ENCODE measurements at regions not wholly inside any gene's neighbourhood (a gene's known extent, or its start where the extent isn't known, plus 50 kb on each side); places are given as distances from the start of the nearest gene placed in this dataset.
"Not testable (repeated sequence)": the region's sequence is repeated elsewhere in the genome, so short reads cannot be mapped to it uniquely, and the experiment has no call there.

- FAIRE-seq: no peak
- no peak for TF ChIP-seq PAX5 (IDR thresholded peaks at IDR 0.05; ENCODE audit: insufficient read depth, low read length, severe bottlenecking)
- no peak for TF ChIP-seq POU2F2 (IDR thresholded peaks at IDR 0.05; ENCODE audit: low read depth, low read length)
- no peak for DNase-seq (ENCODE audit: insufficient read length, low spot score)
Observed at GRCh38 chr9:75532233-75533050, 358.0 kb upstream of the PCSK5 start.

- TF ChIP-seq POU2F2 (IDR thresholded peaks at IDR 0.05; ENCODE audit: low read depth, low read length) (no peak), PAX5 (IDR thresholded peaks at IDR 0.05; ENCODE audit: insufficient read depth, low read length, severe bottlenecking) (no peak), POLR2A (IDR thresholded peaks at IDR 0.05; ENCODE audit: low read depth, low read length) (no peak), TAF1 (IDR thresholded peaks at IDR 0.05; ENCODE audit: low read depth, low read length) (no peak), POLR2AphosphoS5 (IDR thresholded peaks at IDR 0.05; ENCODE audit: low read depth, low read length) (no peak), SPI1 (IDR thresholded peaks at IDR 0.05; ENCODE audit: low read depth, low read length) (no peak)
- DNase-seq (ENCODE audit: insufficient read length, low spot score): no peak
- FAIRE-seq: no peak
Observed at GRCh38 chr9:75539523-75539922, 350.9 kb upstream of the PCSK5 start.

GRCh38 chr9:75540185-75540584 is 350.3 kb upstream of the PCSK5 start:
- DNase-seq (ENCODE audit: insufficient read length, low spot score) (no peak), FAIRE-seq (no peak)
- TF ChIP-seq PAX5 (IDR thresholded peaks at IDR 0.05; ENCODE audit: insufficient read depth, low read length, severe bottlenecking) (no peak), POU2F2 (IDR thresholded peaks at IDR 0.05; ENCODE audit: low read depth, low read length) (no peak), SPI1 (IDR thresholded peaks at IDR 0.05; ENCODE audit: low read depth, low read length) (no peak), POLR2A (IDR thresholded peaks at IDR 0.05; ENCODE audit: low read depth, low read length) (no peak), POLR2AphosphoS5 (IDR thresholded peaks at IDR 0.05; ENCODE audit: low read depth, low read length) (no peak), TAF1 (IDR thresholded peaks at IDR 0.05; ENCODE audit: low read depth, low read length) (no peak)

- DNase-seq (ENCODE audit: insufficient read length, low spot score): no peak
- TF ChIP-seq PAX5 (IDR thresholded peaks at IDR 0.05; ENCODE audit: insufficient read depth, low read length, severe bottlenecking) (no peak), POU2F2 (IDR thresholded peaks at IDR 0.05; ENCODE audit: low read depth, low read length) (no peak), POLR2AphosphoS5 (IDR thresholded peaks at IDR 0.05; ENCODE audit: low read depth, low read length) (no peak), TAF1 (IDR thresholded peaks at IDR 0.05; ENCODE audit: low read depth, low read length) (no peak), SPI1 (IDR thresholded peaks at IDR 0.05; ENCODE audit: low read depth, low read length) (no peak), POLR2A (IDR thresholded peaks at IDR 0.05; ENCODE audit: low read depth, low read length) (no peak)
- no peak for FAIRE-seq
Observed at GRCh38 chr9:75541734-75542133, 348.7 kb upstream of the PCSK5 start.

- no peak for TF ChIP-seq TAF1 (IDR thresholded peaks at IDR 0.05; ENCODE audit: low read depth, low read length)
- TF ChIP-seq POLR2AphosphoS5 (IDR thresholded peaks at IDR 0.05; ENCODE audit: low read depth, low read length): no peak
- TF ChIP-seq SPI1 (IDR thresholded peaks at IDR 0.05; ENCODE audit: low read depth, low read length): no peak
- TF ChIP-seq PAX5 (IDR thresholded peaks at IDR 0.05; ENCODE audit: insufficient read depth, low read length, severe bottlenecking): no peak
- TF ChIP-seq POLR2A (IDR thresholded peaks at IDR 0.05; ENCODE audit: low read depth, low read length): no peak
- no peak for TF ChIP-seq POU2F2 (IDR thresholded peaks at IDR 0.05; ENCODE audit: low read depth, low read length)
- DNase-seq (ENCODE audit: insufficient read length, low spot score) (no peak), FAIRE-seq (no peak)
Observed at GRCh38 chr9:75544815-75545214, 345.7 kb upstream of the PCSK5 start.

- DNase-seq (ENCODE audit: insufficient read length, low spot score) (no peak), FAIRE-seq (no peak)
- TF ChIP-seq SPI1 (IDR thresholded peaks at IDR 0.05; ENCODE audit: low read depth, low read length) (no peak), POLR2AphosphoS5 (IDR thresholded peaks at IDR 0.05; ENCODE audit: low read depth, low read length) (no peak)
Observed at GRCh38 chr9:75545287-75545686, 345.2 kb upstream of the PCSK5 start.

- FAIRE-seq (no peak), DNase-seq (ENCODE audit: insufficient read length, low spot score) (no peak)
- TF ChIP-seq POU2F2 (IDR thresholded peaks at IDR 0.05; ENCODE audit: low read depth, low read length): no peak
- no peak for TF ChIP-seq PAX5 (IDR thresholded peaks at IDR 0.05; ENCODE audit: insufficient read depth, low read length, severe bottlenecking)
- no peak for TF ChIP-seq POLR2A (IDR thresholded peaks at IDR 0.05; ENCODE audit: low read depth, low read length)
- TF ChIP-seq POLR2AphosphoS5 (IDR thresholded peaks at IDR 0.05; ENCODE audit: low read depth, low read length): no peak
- no peak for TF ChIP-seq SPI1 (IDR thresholded peaks at IDR 0.05; ENCODE audit: low read depth, low read length)
- no peak for TF ChIP-seq TAF1 (IDR thresholded peaks at IDR 0.05; ENCODE audit: low read depth, low read length)
Observed at GRCh38 chr9:75548871-75549270, 341.6 kb upstream of the PCSK5 start.

GRCh38 chr9:75551861-75552260 is 338.6 kb upstream of the PCSK5 start:
- TF ChIP-seq PAX5 (IDR thresholded peaks at IDR 0.05; ENCODE audit: insufficient read depth, low read length, severe bottlenecking) (no peak), POLR2A (IDR thresholded peaks at IDR 0.05; ENCODE audit: low read depth, low read length) (no peak), POU2F2 (IDR thresholded peaks at IDR 0.05; ENCODE audit: low read depth, low read length) (no peak), SPI1 (IDR thresholded peaks at IDR 0.05; ENCODE audit: low read depth, low read length) (no peak), TAF1 (IDR thresholded peaks at IDR 0.05; ENCODE audit: low read depth, low read length) (no peak), POLR2AphosphoS5 (IDR thresholded peaks at IDR 0.05; ENCODE audit: low read depth, low read length) (no peak)
- FAIRE-seq (no peak), DNase-seq (ENCODE audit: insufficient read length, low spot score) (no peak)

GRCh38 chr9:75552941-75553340 is 337.5 kb upstream of the PCSK5 start:
- FAIRE-seq (no peak), DNase-seq (ENCODE audit: insufficient read length, low spot score) (no peak)
- TF ChIP-seq PAX5 (IDR thresholded peaks at IDR 0.05; ENCODE audit: insufficient read depth, low read length, severe bottlenecking): no peak
- no peak for TF ChIP-seq POLR2A (IDR thresholded peaks at IDR 0.05; ENCODE audit: low read depth, low read length)
- no peak for TF ChIP-seq POLR2AphosphoS5 (IDR thresholded peaks at IDR 0.05; ENCODE audit: low read depth, low read length)
- TF ChIP-seq POU2F2 (IDR thresholded peaks at IDR 0.05; ENCODE audit: low read depth, low read length): no peak
- TF ChIP-seq SPI1 (IDR thresholded peaks at IDR 0.05; ENCODE audit: low read depth, low read length): no peak
- no peak for TF ChIP-seq TAF1 (IDR thresholded peaks at IDR 0.05; ENCODE audit: low read depth, low read length)

- not testable (repeated sequence) for FAIRE-seq; DNase-seq (ENCODE audit: insufficient read length, low spot score)
Observed at GRCh38 chr9:75566813-75567212, 323.7 kb upstream of the PCSK5 start.

Measured in GM12891 (cell line).